ENCODE measurements at regions not wholly inside any gene's neighbourhood (a gene's known extent, or its start where the extent isn't known, plus 50 kb on each side); places are given as distances from the start of the nearest gene placed in this dataset.

DNA sequence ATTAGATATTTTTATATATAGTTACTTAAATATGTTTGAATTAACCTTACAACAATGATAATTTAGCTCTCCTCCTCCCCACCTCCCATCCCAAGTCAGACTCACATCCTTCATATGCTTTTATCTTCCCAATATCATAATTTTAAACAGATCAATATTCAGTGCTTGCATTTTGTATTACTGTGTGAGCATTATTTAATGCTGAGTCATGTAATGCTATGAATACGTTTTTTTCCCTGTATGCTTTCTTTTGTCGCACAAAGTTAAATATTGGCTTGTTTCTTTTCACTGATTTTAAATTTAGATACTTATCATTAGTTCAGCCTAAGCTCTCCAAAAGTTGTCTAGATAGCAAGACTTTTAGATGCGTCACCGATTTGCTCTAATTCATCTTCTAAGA, 471.6 kb upstream of the SGO1 start:
- Histone ChIP-seq H3K9me3 (ENCODE audit: control insufficient read depth, insufficient read depth, low read depth, low read length) (no peaks in the 10 kb centered on the region), H3K36me3 (ENCODE audit: control insufficient read depth in 2 of 2, insufficient read depth in 1 of 2, low read length in 2 of 2) (no peaks in the 10 kb centered on the region), H3K27ac (ENCODE audit: extremely low read depth, low read depth, low read length) (no peak overlapping the region), H3K4me1 (ENCODE audit: control insufficient read depth, insufficient read depth, low read length) (no peaks in the 10 kb centered on the region), H3K4me3 (ENCODE audit: low read depth, low read length) (no peak overlapping the region)
- CTCF ChIA-PET = no interaction called here
- POLR2A ChIA-PET = no interaction called here
- TF ChIP-seq, protein P1, sequence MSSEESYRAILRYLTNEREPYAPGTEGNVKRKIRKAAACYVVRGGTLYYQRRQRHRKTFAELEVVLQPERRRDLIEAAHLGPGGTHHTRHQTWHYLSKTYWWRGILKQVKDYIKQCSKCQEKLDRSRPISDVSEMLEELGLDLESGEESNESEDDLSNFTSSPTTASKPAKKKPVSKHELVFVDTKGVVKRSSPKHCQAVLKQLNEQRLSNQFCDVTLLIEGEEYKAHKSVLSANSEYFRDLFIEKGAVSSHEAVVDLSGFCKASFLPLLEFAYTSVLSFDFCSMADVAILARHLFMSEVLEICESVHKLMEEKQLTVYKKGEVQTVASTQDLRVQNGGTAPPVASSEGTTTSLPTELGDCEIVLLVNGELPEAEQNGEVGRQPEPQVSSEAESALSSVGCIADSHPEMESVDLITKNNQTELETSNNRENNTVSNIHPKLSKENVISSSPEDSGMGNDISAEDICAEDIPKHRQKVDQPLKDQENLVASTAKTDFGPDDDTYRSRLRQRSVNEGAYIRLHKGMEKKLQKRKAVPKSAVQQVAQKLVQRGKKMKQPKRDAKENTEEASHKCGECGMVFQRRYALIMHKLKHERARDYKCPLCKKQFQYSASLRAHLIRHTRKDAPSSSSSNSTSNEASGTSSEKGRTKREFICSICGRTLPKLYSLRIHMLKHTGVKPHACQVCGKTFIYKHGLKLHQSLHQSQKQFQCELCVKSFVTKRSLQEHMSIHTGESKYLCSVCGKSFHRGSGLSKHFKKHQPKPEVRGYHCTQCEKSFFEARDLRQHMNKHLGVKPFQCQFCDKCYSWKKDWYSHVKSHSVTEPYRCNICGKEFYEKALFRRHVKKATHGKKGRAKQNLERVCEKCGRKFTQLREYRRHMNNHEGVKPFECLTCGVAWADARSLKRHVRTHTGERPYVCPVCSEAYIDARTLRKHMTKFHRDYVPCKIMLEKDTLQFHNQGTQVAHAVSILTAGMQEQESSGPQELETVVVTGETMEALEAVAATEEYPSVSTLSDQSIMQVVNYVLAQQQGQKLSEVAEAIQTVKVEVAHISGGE (tag by site-specific recombination; conservative IDR thresholded peaks at IDR 0.05; ENCODE audit: low read depth) = no peak
- TF ChIP-seq GLIS1 (tag by site-specific recombination; IDR thresholded peaks at IDR 0.05) (no peak), ZNF560 (tag by site-specific recombination; IDR thresholded peaks at IDR 0.05; ENCODE audit: borderline replicate concordance) (no peak)

DNA sequence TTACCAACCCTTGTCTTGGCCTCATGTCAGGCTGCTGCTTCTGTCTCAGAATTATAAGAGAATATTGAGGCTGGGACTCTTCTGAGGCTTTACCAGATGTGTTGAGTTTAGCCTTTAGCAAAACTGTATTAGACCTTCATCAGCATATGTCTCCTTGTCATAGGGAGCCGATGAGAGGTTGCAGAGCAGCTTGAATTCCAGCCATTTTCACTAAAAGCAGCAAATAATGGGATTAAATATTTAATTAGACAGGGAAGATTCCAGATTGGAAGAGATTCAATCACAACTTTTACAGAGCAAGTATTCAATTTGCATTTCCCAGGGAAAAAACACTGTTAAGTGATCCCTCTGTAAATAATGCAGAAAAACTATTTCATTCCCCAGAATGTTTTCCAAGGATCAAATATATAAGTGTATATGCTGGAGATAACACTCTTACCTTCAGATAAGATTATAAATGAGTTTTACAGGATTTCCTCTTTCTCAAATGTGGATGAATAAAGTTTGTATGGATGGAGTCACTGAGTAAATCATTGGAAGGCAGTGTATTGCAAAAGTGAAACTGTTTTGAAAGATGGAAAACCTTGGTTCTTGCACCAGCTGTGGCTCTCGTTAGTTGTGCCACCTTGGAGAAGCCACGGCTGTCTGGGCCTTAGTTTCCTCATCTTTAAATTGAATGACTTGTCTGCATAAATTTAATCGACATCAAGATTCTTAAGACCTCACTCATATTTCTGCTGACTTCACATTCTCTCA, 466.4 kb upstream of the SGO1 start:
- H3K36me3 ChIP-seq (ENCODE audit: control insufficient read depth in 2 of 2, insufficient read depth in 1 of 2, low read length in 2 of 2) = no peaks in the 10 kb centered on the region
- H3K4me1 ChIP-seq (ENCODE audit: control insufficient read depth, insufficient read depth, low read length) = no peaks in the 10 kb centered on the region
- H3K4me3 ChIP-seq (ENCODE audit: low read depth, low read length) = no peak overlapping the region
- TF ChIP-seq ZNF677 (tag by site-specific recombination; IDR thresholded peaks at IDR 0.05) (no peak), ZNF140 (tag by site-specific recombination; IDR thresholded peaks at IDR 0.05) (no peak), HOXC10 (CRISPR knock-in tag; IDR thresholded peaks at IDR 0.05) (no peak), ZNF514 (tag by site-specific recombination; IDR thresholded peaks at IDR 0.05) (no peak)
- TF ChIP-seq, protein P2, sequence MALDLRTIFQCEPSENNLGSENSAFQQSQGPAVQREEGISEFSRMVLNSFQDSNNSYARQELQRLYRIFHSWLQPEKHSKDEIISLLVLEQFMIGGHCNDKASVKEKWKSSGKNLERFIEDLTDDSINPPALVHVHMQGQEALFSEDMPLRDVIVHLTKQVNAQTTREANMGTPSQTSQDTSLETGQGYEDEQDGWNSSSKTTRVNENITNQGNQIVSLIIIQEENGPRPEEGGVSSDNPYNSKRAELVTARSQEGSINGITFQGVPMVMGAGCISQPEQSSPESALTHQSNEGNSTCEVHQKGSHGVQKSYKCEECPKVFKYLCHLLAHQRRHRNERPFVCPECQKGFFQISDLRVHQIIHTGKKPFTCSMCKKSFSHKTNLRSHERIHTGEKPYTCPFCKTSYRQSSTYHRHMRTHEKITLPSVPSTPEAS (tag by site-specific recombination; IDR thresholded peaks at IDR 0.05) = no peak
- no peaks in the 10 kb centered on the region for H3K9me3 ChIP-seq (ENCODE audit: control insufficient read depth, insufficient read depth, low read depth, low read length)
- H3K27ac ChIP-seq (ENCODE audit: extremely low read depth, low read depth, low read length) = no peak overlapping the region
- POLR2A ChIA-PET = no interaction called here
- CTCF ChIA-PET = interaction anchor here (0.6 kb wide), 1 partner anchor 116 kb away, joined by 5 read pairs; no protein-coding TSS in a partner anchor

DNA sequence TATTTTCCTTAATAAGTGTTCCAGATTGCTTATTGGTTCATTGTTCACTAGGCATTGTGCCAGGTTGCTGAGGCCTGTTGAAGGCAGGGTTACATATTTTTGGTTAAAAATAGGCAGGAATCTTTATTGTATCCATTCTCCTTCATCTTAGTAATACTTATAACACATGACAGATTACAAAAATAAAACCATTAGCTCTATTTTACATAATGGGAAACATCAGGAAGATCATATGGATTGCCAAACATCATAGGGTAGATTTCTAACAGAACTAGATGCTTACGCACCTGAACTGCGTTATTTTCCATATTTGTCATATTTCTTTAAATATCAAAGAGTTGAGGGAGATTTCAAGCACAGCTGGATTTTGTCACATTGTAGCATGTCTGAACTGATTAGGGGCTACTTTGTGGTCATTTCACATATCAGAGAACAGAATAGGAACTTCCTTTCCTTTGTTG, 462.9 kb upstream of the SGO1 start:
- Histone ChIP-seq H3K9me3 (ENCODE audit: control insufficient read depth, insufficient read depth, low read depth, low read length) (no peaks in the 10 kb centered on the region), H3K4me3 (ENCODE audit: low read depth, low read length) (no peak overlapping the region), H3K27ac (ENCODE audit: extremely low read depth, low read depth, low read length) (no peak overlapping the region), H3K36me3 (ENCODE audit: control insufficient read depth in 2 of 2, insufficient read depth in 1 of 2, low read length in 2 of 2) (no peaks in the 10 kb centered on the region), H3K4me1 (ENCODE audit: control insufficient read depth, insufficient read depth, low read length) (no peaks in the 10 kb centered on the region)
- POLR2A ChIA-PET = no interaction called here
- no peak for TF ChIP-seq ZNF571 (tag by site-specific recombination; IDR thresholded peaks at IDR 0.05)
- TF ChIP-seq ZNF623 (tag by site-specific recombination; IDR thresholded peaks at IDR 0.05) = no peak
- CTCF ChIA-PET = interaction anchor here (0.6 to 1.0 kb wide), 2 partner anchors 10 to 1924 kb away, joined by 3 read pairs; no protein-coding TSS in a partner anchor

DNA sequence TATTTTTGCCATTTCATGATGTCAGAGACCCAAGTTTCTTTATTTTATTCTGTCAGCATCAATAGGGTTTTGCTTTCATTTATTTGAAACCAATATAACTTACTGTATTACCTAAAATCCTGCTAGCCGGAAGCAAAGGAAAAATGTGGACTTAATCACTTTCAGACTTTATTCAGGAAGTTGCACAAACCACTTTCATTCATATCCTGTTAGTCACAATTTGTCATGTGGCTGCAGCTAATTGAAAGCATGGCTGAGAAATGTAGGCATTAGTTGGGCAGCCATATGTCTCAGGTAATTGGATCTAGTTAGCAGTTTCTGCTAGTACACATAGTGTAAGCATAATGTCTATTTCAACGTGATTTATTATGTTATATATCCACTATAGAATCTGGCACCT, 462.3 kb upstream of the SGO1 start:
- Histone ChIP-seq H3K9me3 (ENCODE audit: control insufficient read depth, insufficient read depth, low read depth, low read length) (no peaks in the 10 kb centered on the region), H3K4me3 (ENCODE audit: low read depth, low read length) (no peak overlapping the region), H3K36me3 (ENCODE audit: control insufficient read depth in 2 of 2, insufficient read depth in 1 of 2, low read length in 2 of 2) (no peaks in the 10 kb centered on the region), H3K27ac (ENCODE audit: extremely low read depth, low read depth, low read length) (no peak overlapping the region), H3K4me1 (ENCODE audit: control insufficient read depth, insufficient read depth, low read length) (no peaks in the 10 kb centered on the region)
- POLR2A ChIA-PET = no interaction called here
- CTCF ChIA-PET = interaction anchor here (1.0 kb wide), 1 partner anchor 10 kb away, joined by 3 read pairs; no protein-coding TSS in a partner anchor
- TF ChIP-seq, protein P3, sequence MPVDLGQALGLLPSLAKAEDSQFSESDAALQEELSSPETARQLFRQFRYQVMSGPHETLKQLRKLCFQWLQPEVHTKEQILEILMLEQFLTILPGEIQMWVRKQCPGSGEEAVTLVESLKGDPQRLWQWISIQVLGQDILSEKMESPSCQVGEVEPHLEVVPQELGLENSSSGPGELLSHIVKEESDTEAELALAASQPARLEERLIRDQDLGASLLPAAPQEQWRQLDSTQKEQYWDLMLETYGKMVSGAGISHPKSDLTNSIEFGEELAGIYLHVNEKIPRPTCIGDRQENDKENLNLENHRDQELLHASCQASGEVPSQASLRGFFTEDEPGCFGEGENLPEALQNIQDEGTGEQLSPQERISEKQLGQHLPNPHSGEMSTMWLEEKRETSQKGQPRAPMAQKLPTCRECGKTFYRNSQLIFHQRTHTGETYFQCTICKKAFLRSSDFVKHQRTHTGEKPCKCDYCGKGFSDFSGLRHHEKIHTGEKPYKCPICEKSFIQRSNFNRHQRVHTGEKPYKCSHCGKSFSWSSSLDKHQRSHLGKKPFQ (tag by site-specific recombination; IDR thresholded peaks at IDR 0.05) = no peak
- TF ChIP-seq, protein P4, sequence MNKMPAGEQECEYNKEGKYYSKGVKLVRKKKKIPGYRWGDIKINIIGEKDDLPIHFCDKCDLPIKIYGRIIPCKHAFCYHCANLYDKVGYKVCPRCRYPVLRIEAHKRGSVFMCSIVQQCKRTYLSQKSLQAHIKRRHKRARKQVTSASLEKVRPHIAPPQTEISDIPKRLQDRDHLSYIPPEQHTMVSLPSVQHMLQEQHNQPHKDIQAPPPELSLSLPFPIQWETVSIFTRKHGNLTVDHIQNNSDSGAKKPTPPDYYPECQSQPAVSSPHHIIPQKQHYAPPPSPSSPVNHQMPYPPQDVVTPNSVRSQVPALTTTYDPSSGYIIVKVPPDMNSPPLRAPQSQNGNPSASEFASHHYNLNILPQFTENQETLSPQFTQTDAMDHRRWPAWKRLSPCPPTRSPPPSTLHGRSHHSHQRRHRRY (tag by site-specific recombination; IDR thresholded peaks at IDR 0.05) = no peak
- TF ChIP-seq ZFP3 (tag by site-specific recombination; IDR thresholded peaks at IDR 0.05; ENCODE audit: low read depth) = no peak
- no peak for TF ChIP-seq YY1 (tag by site-specific recombination; IDR thresholded peaks at IDR 0.05)
- TF ChIP-seq SCRT2 (tag by site-specific recombination; IDR thresholded peaks at IDR 0.05) = no peak
- TF ChIP-seq, protein P5, sequence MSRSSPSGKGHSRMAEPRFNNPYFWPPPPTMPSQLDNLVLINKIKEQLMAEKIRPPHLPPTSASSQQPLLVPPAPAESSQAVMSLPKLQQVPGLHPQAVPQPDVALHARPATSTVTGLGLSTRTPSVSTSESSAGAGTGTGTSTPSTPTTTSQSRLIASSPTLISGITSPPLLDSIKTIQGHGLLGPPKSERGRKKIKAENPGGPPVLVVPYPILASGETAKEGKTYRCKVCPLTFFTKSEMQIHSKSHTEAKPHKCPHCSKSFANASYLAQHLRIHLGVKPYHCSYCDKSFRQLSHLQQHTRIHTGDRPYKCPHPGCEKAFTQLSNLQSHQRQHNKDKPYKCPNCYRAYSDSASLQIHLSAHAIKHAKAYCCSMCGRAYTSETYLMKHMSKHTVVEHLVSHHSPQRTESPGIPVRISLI (tag by site-specific recombination; IDR thresholded peaks at IDR 0.05) = no peak
- no peak for TF ChIP-seq ZNF701 (tag by site-specific recombination; IDR thresholded peaks at IDR 0.05)
- TF ChIP-seq ZNF10 (tag by site-specific recombination; IDR thresholded peaks at IDR 0.05) = no peak
